Right lobe of liver (tissue), 6 donors: ENCODE measurements at regions not wholly inside any gene's neighbourhood (a gene's known extent, or its start where the extent isn't known, plus 50 kb on each side); places are given as distances from the start of the nearest gene placed in this dataset.

Experiments
- ATAC-seq, 4 donors: fragments of 200-7000 bp; cut with Tn5 transposase; one replicate each; pipeline ENCODE4 v1.9.1; 2020; ENCODE audit warnings: mild to moderate bottlenecking in 4 of 4, moderate library complexity in 4 of 4
- DNase-seq, 3 donors: peaks; one replicate each; pipeline ENCODE4 v3.0.0-alpha.2; 2020
- H3K27ac ChIP-seq, 3 donors: fragments of 200-600 bp; one replicate each; pipeline ENCODE4 v1.8.0; 2022
- H3K27me3 ChIP-seq, 2 donors: fragments of 200-600 bp; one replicate each; pipeline ENCODE4 v1.8.0; 2022
- H3K36me3 ChIP-seq, 4 donors: fragments of 200-600 bp; sonication (generic) in 1 of 4; one replicate each; pipeline versions ENCODE4 v1.5.1 to v1.8.0; 2017 to 2022; ENCODE audit warnings: control low read depth in 1 of 4
- H3K4me1 ChIP-seq, 4 donors: fragments of 200-600 bp; sonication (generic) in 1 of 4; one replicate each; pipeline versions ENCODE4 v1.5.1 to v1.8.0; 2017 to 2022; ENCODE audit warnings: control low read depth in 1 of 4
- H3K4me3 ChIP-seq, 3 donors: fragments of 200-600 bp; one replicate each; pipeline ENCODE4 v1.8.0; 2022
- H3K9me3 ChIP-seq, 4 donors: fragments of 200-600 bp; sonication (generic) in 1 of 4; one replicate each; pipeline versions ENCODE4 v1.5.1 to v1.8.0; 2017 to 2022; ENCODE audit warnings: control low read depth in 1 of 4
- CTCF ChIP-seq, 4 donors: fragments of 200-600 bp in 3 of 4; fragments of 450-650 bp in 1 of 4; IDR thresholded peaks; one replicate each; pipeline versions ENCODE4 v1.5.1 to v1.8.0; 2016 to 2022; ENCODE audit warnings: antibody characterized with exemption in 4 of 4, mild to moderate bottlenecking in 2 of 4
- POLR2A ChIP-seq: fragments of 450-650 bp; IDR thresholded peaks from one replicate; pipeline ENCODE4 v1.6.1; 2017; ENCODE audit warnings: antibody characterized with exemption, mild to moderate bottlenecking
- WGBS: methylation state at CpG from one replicate; pipeline ENCODE4 v1.1.6; 2018; ENCODE audit warnings: low coverage, low lambda C conversion rate; ENCODE audit not compliant: insufficient coverage; ENCODE audit errors: missing lambda C conversion rate; 5-methylcytosine and 5-hydroxymethylcytosine counted together
- intact Hi-C, 2 donors: fragments of 100-400 bp; cut with DNase I; formaldehyde crosslinking; loops; one replicate each; pipeline versions ENCODE4 v1.11.2 to v1.14.1; 2022
- donor health status: DM: no; HTN: yes; CAD: no.
- donor health status: DM: no; HTN: no; CAD: no.
- donor health status: DM: no; HTN: no; CAD: no.
- donor health status: DM: no; HTN: yes; CAD: no.
- donor health status: DM: no; HTN: yes; CAD: no.

- WGBS, result 63% methylated on average over 1 of the region's 1 CpG
- TF ChIP-seq CTCF (IDR thresholded peaks at IDR 0.05) (no peak), POLR2A (no peak)
- Histone ChIP-seq H3K9me3 (no peaks in the 10 kb centered on the region), H3K36me3 (no peaks in the 10 kb centered on the region), H3K27me3 (no peaks in the 10 kb centered on the region), H3K27ac (no peak overlapping the region), H3K4me3 (no peak overlapping the region), H3K4me1 (no peaks in the 10 kb centered on the region)
- intact Hi-C loops, result no loop called here
- ATAC-seq (no peak), DNase-seq (no peak)
Observed at GRCh38 chr18:22510697-22511096, 93.0 kb upstream of the CTAGE1 start.

- WGBS, result 89% methylated on average over 4 of the region's 4 CpGs
- DNase-seq (no peak), ATAC-seq (no peak)
- no peak overlapping the region for H3K27ac ChIP-seq
- intact Hi-C loops, result no loop called here
- no peaks in the 10 kb centered on the region for H3K4me1 ChIP-seq
- H3K36me3 ChIP-seq, result no peaks in the 10 kb centered on the region
- TF ChIP-seq POLR2A, result no peak
- no peak for TF ChIP-seq CTCF (IDR thresholded peaks at IDR 0.05)
- no peak overlapping the region for H3K4me3 ChIP-seq
- no peaks in the 10 kb centered on the region for H3K9me3 ChIP-seq
- H3K27me3 ChIP-seq, result no peaks in the 10 kb centered on the region
Observed at GRCh38 chr18:22513721-22514481, 96.2 kb upstream of the CTAGE1 start.

GRCh38 chr18:22514655-22515054, 96.9 kb upstream of the CTAGE1 start:
- WGBS, result no CpG with 5 or more reads among the region's 4 CpGs
- H3K4me3 ChIP-seq, result no peak overlapping the region
- intact Hi-C loops, result no loop called here

GRCh38 chr18:22515250-22515649, 97.5 kb upstream of the CTAGE1 start:
- no peaks in the 10 kb centered on the region for H3K27me3 ChIP-seq
- no CpG with 5 or more reads among the region's 9 CpGs for WGBS
- intact Hi-C loops, result no loop called here
- no peaks in the 10 kb centered on the region for H3K9me3 ChIP-seq
- no peaks in the 10 kb centered on the region for H3K4me1 ChIP-seq
- no peak overlapping the region for H3K4me3 ChIP-seq
- ATAC-seq (no peak), DNase-seq (no peak)
- H3K36me3 ChIP-seq, result no peaks in the 10 kb centered on the region
- no peak for TF ChIP-seq POLR2A
- no peak for TF ChIP-seq CTCF (IDR thresholded peaks at IDR 0.05)
- no peak overlapping the region for H3K27ac ChIP-seq

More at GRCh38 chr18:22514655-22515054, 96.9 kb upstream of the CTAGE1 start:
- Histone ChIP-seq H3K4me1 (no peaks in the 10 kb centered on the region), H3K36me3 (no peaks in the 10 kb centered on the region), H3K27me3 (no peaks in the 10 kb centered on the region), H3K27ac (no peak overlapping the region), H3K9me3 (no peaks in the 10 kb centered on the region)
- DNase-seq (no peak), ATAC-seq (no peak)
- no peak for TF ChIP-seq CTCF (IDR thresholded peaks at IDR 0.05)
- no peak for TF ChIP-seq POLR2A
